GM23338 (cell line): ENCODE measurements at regions not wholly inside any gene's neighbourhood (a gene's known extent, or its start where the extent isn't known, plus 50 kb on each side); places are given as distances from the start of the nearest gene placed in this dataset.
A peak's percentile ranks its signal among the peaks of the same experiment; 100 is the strongest.

ENCODE experiments used
- ATAC-seq: fragments of 200-7000 bp; cut with Tn5 transposase; 3 replicates; pipeline ENCODE4 v1.9.1; 2020
- DNase-seq: peaks from one replicate; pipeline ENCODE4 v3.0.0-alpha.2; 2015; ENCODE audit warnings: low spot score
- H2AFZ ChIP-seq: fragments of 200-600 bp; sonication (generic); 2 replicates; pipeline ENCODE4 v1.8.0; 2016; ENCODE audit warnings: antibody characterized with exemption, mild to moderate bottlenecking, moderate library complexity
- H3F3A ChIP-seq: fragments of 200-600 bp; sonication (generic); replicated peaks from 2 replicates; pipeline ENCODE4 v1.8.0; 2017; ENCODE audit warnings: antibody characterized with exemption, mixed run types, low read depth
- H3K27ac ChIP-seq: fragments of 200-600 bp; sonication (generic); 2 replicates; pipeline ENCODE4 v1.6.1; 2016; ENCODE audit warnings: low read depth
- H3K27me3 ChIP-seq: fragments of 200-600 bp; sonication (generic); 2 replicates; pipeline ENCODE4 v1.8.0; 2016; ENCODE audit warnings: mild to moderate bottlenecking, mixed run types, moderate library complexity; ENCODE audit not compliant: insufficient read depth
- H3K36me3 ChIP-seq: fragments of 200-600 bp; sonication (generic); 2 replicates; pipeline ENCODE4 v1.8.0; 2016; ENCODE audit warnings: mild to moderate bottlenecking; ENCODE audit not compliant: insufficient read depth
- H3K4me1 ChIP-seq: fragments of 200-600 bp; sonication (generic); 2 replicates; pipeline ENCODE4 v1.8.0; 2016; ENCODE audit warnings: mild to moderate bottlenecking, moderate library complexity; ENCODE audit not compliant: insufficient read depth
- H3K4me2 ChIP-seq: fragments of 200-600 bp; sonication (generic); 2 replicates; pipeline ENCODE4 v1.7.1; 2017; ENCODE audit warnings: mixed run types
- H3K4me3 ChIP-seq: fragments of 200-600 bp; sonication (generic); 2 replicates; pipeline ENCODE4 v1.6.1; 2016; ENCODE audit warnings: mixed run types
- H3K79me2 ChIP-seq: fragments of 200-600 bp; sonication (generic); replicated peaks from 2 replicates; pipeline ENCODE4 v1.8.0; 2017; ENCODE audit warnings: mild to moderate bottlenecking; ENCODE audit not compliant: insufficient read depth
- H3K9me2 ChIP-seq: fragments of 200-600 bp; sonication (generic); 2 replicates; pipeline ENCODE4 v1.8.0; 2017; ENCODE audit not compliant: insufficient read depth
- H4K20me1 ChIP-seq: fragments of 200-600 bp; sonication (generic); replicated peaks from 2 replicates; pipeline ENCODE4 v1.8.0; 2017; ENCODE audit warnings: mild to moderate bottlenecking; ENCODE audit not compliant: insufficient read depth
- H3K27ac Mint-ChIP-seq: 2 replicates; pipeline ENCODE4 v1.8.0; 2020; ENCODE audit warnings: inconsistent platforms, mild to moderate bottlenecking, moderate library complexity, mixed read lengths
- H3K27me3 Mint-ChIP-seq: 3 replicates; pipeline ENCODE4 v1.8.0; 2022; ENCODE audit warnings: low read depth, mild to moderate bottlenecking, moderate library complexity, mixed read lengths, inconsistent platforms; ENCODE audit not compliant: insufficient read depth, poor library complexity
- H3K36me3 Mint-ChIP-seq: 3 replicates; pipeline ENCODE4 v1.8.0; 2021; ENCODE audit warnings: low read depth, mild to moderate bottlenecking, inconsistent platforms, moderate library complexity, mixed read lengths
- H3K4me1 Mint-ChIP-seq: 3 replicates; pipeline ENCODE4 v1.8.0; 2020; ENCODE audit warnings: mild to moderate bottlenecking, inconsistent platforms, mixed read lengths
- H3K4me3 Mint-ChIP-seq: 3 replicates; pipeline ENCODE4 v1.8.0; 2021; ENCODE audit warnings: moderate library complexity, mild to moderate bottlenecking, inconsistent platforms, mixed read lengths
- H3K9me3 Mint-ChIP-seq: 3 replicates; pipeline ENCODE4 v1.8.0; 2020; ENCODE audit warnings: moderate library complexity, mild to moderate bottlenecking, inconsistent platforms, mixed read lengths
- CREB1 ChIP-seq: fragments of 250-450 bp; sonication (Bioruptor Pico); IDR thresholded peaks from 2 replicates; pipeline ENCODE4 v1.5.0; 2020; ENCODE audit warnings: low read depth, mild to moderate bottlenecking, moderate library complexity
- CTCF ChIP-seq, 2 experiments: fragments of 200-600 bp in 1 of 2; sonication (generic) in 1 of 2; conservative IDR thresholded peaks; 2 replicates each; pipeline versions ENCODE4 v1.5.1 to v1.6.1; 2016 to 2017; ENCODE audit warnings: antibody characterized with exemption in 2 of 2, low read depth in 2 of 2, mild to moderate bottlenecking in 2 of 2, moderate library complexity in 1 of 2
- ETS1 ChIP-seq: IDR thresholded peaks from 2 replicates; pipeline ENCODE4 v1.6.1; 2016; ENCODE audit warnings: antibody characterized with exemption
- EZH2 ChIP-seq: fragments of 200-600 bp; sonication (generic); IDR thresholded peaks from one replicate; pipeline ENCODE4 v1.8.0; 2017; ENCODE audit warnings: antibody characterized with exemption, mild to moderate bottlenecking, low read depth; ENCODE audit not compliant: unreplicated experiment
- EZH2phosphoT487 ChIP-seq: fragments of 200-600 bp; sonication (generic); IDR thresholded peaks from one replicate; pipeline ENCODE4 v1.8.1; 2018; ENCODE audit warnings: antibody characterized with exemption; ENCODE audit not compliant: unreplicated experiment
- JUNB ChIP-seq: IDR thresholded peaks from one replicate; pipeline ENCODE4 v1.6.1; 2016; ENCODE audit warnings: antibody characterized with exemption; ENCODE audit not compliant: unreplicated experiment
- NANOG ChIP-seq: IDR thresholded peaks from 2 replicates; pipeline ENCODE4 v1.6.1; 2016; ENCODE audit warnings: antibody characterized with exemption, borderline replicate concordance
- REST ChIP-seq: IDR thresholded peaks from one replicate; pipeline ENCODE4 v1.6.1; 2018; ENCODE audit warnings: antibody characterized with exemption; ENCODE audit not compliant: unreplicated experiment
- STAT1 ChIP-seq: IDR thresholded peaks from one replicate; pipeline ENCODE4 v1.6.1; 2016; ENCODE audit warnings: antibody characterized with exemption; ENCODE audit not compliant: unreplicated experiment
- ZNF114 ChIP-seq: fragments of 250-450 bp; sonication (Bioruptor Pico); IDR thresholded peaks from 2 replicates; pipeline ENCODE4 v1.5.0; 2020; ENCODE audit warnings: mild to moderate bottlenecking, moderate library complexity

- H3K4me1 ChIP-seq: peaks cover 6% of the 10 kb centered on the region; the same call in 1 of the 2 replicates
- H3K4me3 Mint-ChIP-seq: no peak overlapping the region
- H3K4me1 Mint-ChIP-seq: peaks cover 27% of the 10 kb centered on the region
- H4K20me1 ChIP-seq: no peaks in the 10 kb centered on the region
- ATAC-seq (no peak), DNase-seq (no peak)
- H3F3A ChIP-seq: no peaks in the 10 kb centered on the region
- H2AFZ ChIP-seq: no peak overlapping the region
- H3K4me3 ChIP-seq: no peak overlapping the region
- TF ChIP-seq JUNB (no peak), EZH2 (no peak), STAT1 (no peak), NANOG (no peak), EZH2phosphoT487 (no peak), REST (no peak), CTCF (conservative IDR thresholded peaks at IDR 0.05; ENCODE audit: low read depth in 2 of 2) (no peak)
- H3K27me3 Mint-ChIP-seq: peaks cover 2% of the 10 kb centered on the region
- H3K27me3 ChIP-seq: no peaks in the 10 kb centered on the region
- H3K9me3 Mint-ChIP-seq: no peaks in the 10 kb centered on the region
- no peak overlapping the region for H3K27ac ChIP-seq
- H3K9me2 ChIP-seq: peaks cover 7% of the 10 kb centered on the region; the same call in 1 of the 2 replicates
- H3K79me2 ChIP-seq: no peaks in the 10 kb centered on the region
- H3K4me2 ChIP-seq: no peak overlapping the region
- H3K27ac Mint-ChIP-seq: no peak overlapping the region
- H3K36me3 ChIP-seq: no peaks in the 10 kb centered on the region
- no peaks in the 10 kb centered on the region; the same call in 2 of the 3 replicates for H3K36me3 Mint-ChIP-seq
Measured at GRCh38 chr17:15103785-15104184, 161.3 kb downstream of the PMP22 start.

- Mint-ChIP-seq H3K4me3 (no peak overlapping the region), H3K4me1 (peaks cover 32% of the 10 kb centered on the region), H3K36me3 (peaks cover 5% of the 10 kb centered on the region; the same call in 2 of the 3 replicates), H3K27ac (no peak overlapping the region), H3K9me3 (peaks cover 4% of the 10 kb centered on the region; the same call in 2 of the 3 replicates), H3K27me3 (peaks cover 2% of the 10 kb centered on the region)
- H3K9me2 ChIP-seq: peaks cover 13% of the 10 kb centered on the region; the same call in 1 of the 2 replicates
- ATAC-seq (peak; percentile 62), DNase-seq (no peak)
- H3K4me2 ChIP-seq: no peak overlapping the region
- H3K4me1 ChIP-seq: peaks cover 11% of the 10 kb centered on the region; the same call in 1 of the 2 replicates
- no peaks in the 10 kb centered on the region for H3K79me2 ChIP-seq
- H3K27ac ChIP-seq: no peak overlapping the region
- no peak overlapping the region for H2AFZ ChIP-seq
- H3K36me3 ChIP-seq: no peaks in the 10 kb centered on the region
- no peaks in the 10 kb centered on the region for H3F3A ChIP-seq
- H4K20me1 ChIP-seq: no peaks in the 10 kb centered on the region
- no peaks in the 10 kb centered on the region for H3K27me3 ChIP-seq
- no peak overlapping the region for H3K4me3 ChIP-seq
- TF ChIP-seq ZNF114 (CRISPR knock-in tag): no peak
- TF ChIP-seq ETS1: no peak
- TF ChIP-seq EZH2phosphoT487: no peak
- no peak for TF ChIP-seq REST
- TF ChIP-seq CREB1 (CRISPR knock-in tag): no peak
Measured at GRCh38 chr17:15101175-15101574, 164.0 kb downstream of the PMP22 start.
